GM12891 (cell line): ENCODE measurements at regions not wholly inside any gene's neighbourhood (a gene's known extent, or its start where the extent isn't known, plus 50 kb on each side); places are given as distances from the start of the nearest gene placed in this dataset.
"Not testable (repeated sequence)": the region's sequence is repeated elsewhere in the genome, so short reads cannot be mapped to it uniquely, and the experiment has no call there.

Source experiments
- DNase-seq: peaks from one replicate; pipeline ENCODE4 v3.0.0; 2011; ENCODE audit warnings: low spot score; ENCODE audit not compliant: insufficient read length
- FAIRE-seq: peaks from 2 replicates; lab custom pipeline; 2011; peaks lifted over from hg19 to GRCh38; lab: Jason Lieb, UNC
- PAX5 ChIP-seq: IDR thresholded peaks from 2 replicates; pipeline ENCODE4 v1.6.1; 2011; ENCODE audit warnings: low read length, moderate library complexity, mild to moderate bottlenecking; ENCODE audit not compliant: insufficient read depth, severe bottlenecking
- POLR2A ChIP-seq: IDR thresholded peaks from 2 replicates; pipeline ENCODE4 v1.6.1; 2011; ENCODE audit warnings: low read depth, low read length, control low read depth
- POLR2AphosphoS5 ChIP-seq: IDR thresholded peaks from 2 replicates; pipeline ENCODE4 v1.6.1; 2011; ENCODE audit warnings: low read depth, low read length, control low read depth
- POU2F2 ChIP-seq: IDR thresholded peaks from 2 replicates; pipeline ENCODE4 v1.6.1; 2011; ENCODE audit warnings: low read depth, mild to moderate bottlenecking, control low read depth, low read length, moderate library complexity
- SPI1 ChIP-seq: IDR thresholded peaks from 2 replicates; pipeline ENCODE4 v1.6.1; 2011; ENCODE audit warnings: low read depth, low read length, control low read depth
- TAF1 ChIP-seq: IDR thresholded peaks from 2 replicates; pipeline ENCODE4 v1.6.1; 2011; ENCODE audit warnings: low read depth, low read length, control low read depth

- DNase-seq (no peak), FAIRE-seq (no peak)
- TF ChIP-seq TAF1 (no peak), POU2F2 (no peak), POLR2AphosphoS5 (no peak), PAX5 (no peak), POLR2A (no peak), SPI1 (no peak)
These were observed 226.3 kb upstream of the ZNF608 start for GRCh38 chr5:124972703-124973102.

DNA sequence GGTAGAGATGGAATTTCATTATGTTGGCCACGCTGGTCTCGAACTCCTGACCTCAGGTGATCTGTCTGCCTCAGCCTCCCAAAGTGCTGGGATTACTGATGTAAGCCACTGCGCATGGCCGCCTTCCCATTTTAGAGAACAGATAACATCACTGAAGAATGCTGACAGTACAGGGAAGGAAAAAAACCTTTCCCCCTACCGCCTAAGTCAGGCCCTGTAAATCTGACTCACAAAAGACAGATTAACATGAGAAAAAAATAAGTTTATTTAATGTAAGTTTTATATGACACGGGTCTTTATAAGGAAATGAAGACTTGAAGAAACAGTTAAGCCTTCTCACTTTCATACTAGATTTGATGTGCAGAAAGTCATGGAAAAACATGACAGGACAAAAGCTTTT lies 227.2 kb upstream of the ZNF608 start:
- TF ChIP-seq PAX5: no peak
- TF ChIP-seq POLR2A: no peak
- TF ChIP-seq SPI1: no peak
- TF ChIP-seq TAF1: no peak
- no peak for TF ChIP-seq POLR2AphosphoS5
- no peak for DNase-seq
- FAIRE-seq: no peak

- DNase-seq: no peak
- TF ChIP-seq POLR2AphosphoS5 (no peak), POLR2A (no peak), POU2F2 (no peak), TAF1 (no peak), PAX5 (no peak), SPI1 (no peak)
- no peak for FAIRE-seq
These were observed 229.6 kb upstream of the ZNF608 start for GRCh38 chr5:124976086-124976485.

DNA sequence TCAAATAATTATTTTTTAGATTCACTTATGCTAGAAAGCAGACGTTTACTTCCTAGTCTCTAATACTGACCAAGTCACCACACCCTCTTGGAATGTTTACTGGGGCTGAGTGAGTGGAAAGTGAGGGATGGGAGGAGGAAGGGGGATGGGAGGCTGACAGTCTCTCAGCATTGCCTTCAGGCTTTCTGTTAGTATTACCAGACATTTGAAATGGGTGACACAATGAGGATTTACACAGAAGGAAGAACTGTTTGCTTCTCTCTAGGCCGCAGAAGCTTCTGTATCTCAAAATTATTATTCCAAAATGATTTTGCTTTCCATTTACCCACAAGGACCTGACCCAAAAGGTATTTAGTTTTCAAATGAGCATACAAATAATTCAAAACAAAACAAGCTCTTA lies 232.8 kb upstream of the ZNF608 start:
- TF ChIP-seq PAX5: no peak
- no peak for TF ChIP-seq TAF1
- TF ChIP-seq POLR2AphosphoS5: no peak
- no peak for TF ChIP-seq POLR2A
- TF ChIP-seq SPI1: no peak
- TF ChIP-seq POU2F2: no peak
- FAIRE-seq (no peak), DNase-seq (no peak)

GRCh38 chr5:124980163-124980941 lies 233.9 kb upstream of the ZNF608 start:
- TF ChIP-seq PAX5 (no peak), SPI1 (peak; percentile 29; the same call in 1 of the 2 replicates), POU2F2 (peak; percentile 98)
- peak; percentile 22 for DNase-seq
- peak; percentile 86 for FAIRE-seq

GRCh38 chr5:124981901-124982300 lies 235.5 kb upstream of the ZNF608 start:
- DNase-seq (no peak), FAIRE-seq (no peak)
- TF ChIP-seq POU2F2: no peak
- no peak for TF ChIP-seq PAX5

DNA sequence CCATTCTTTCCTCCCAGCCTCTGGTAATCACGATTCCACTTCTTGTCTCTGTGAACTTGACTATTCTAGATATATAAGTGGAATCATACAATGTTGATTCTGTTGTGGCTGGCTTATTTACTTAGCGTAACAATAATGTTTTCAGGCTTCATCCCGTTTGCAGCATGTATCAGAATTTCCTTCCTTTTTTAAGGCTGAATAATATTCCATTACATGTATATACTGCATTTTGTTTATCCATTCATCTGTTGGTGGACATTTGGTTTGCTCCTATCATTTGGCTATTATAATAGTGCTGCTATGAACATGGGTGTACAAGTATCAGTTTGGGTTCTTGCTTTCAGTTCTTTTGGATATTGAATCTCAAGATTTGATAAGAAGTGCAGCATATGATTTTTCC lies 239.7 kb upstream of the ZNF608 start:
- no peak for DNase-seq
- no peak for TF ChIP-seq SPI1
- no peak for TF ChIP-seq POLR2AphosphoS5
- no peak for TF ChIP-seq POU2F2
- no peak for TF ChIP-seq POLR2A
- no peak for TF ChIP-seq PAX5
- no peak for TF ChIP-seq TAF1
- peak; percentile 45 for FAIRE-seq

DNA sequence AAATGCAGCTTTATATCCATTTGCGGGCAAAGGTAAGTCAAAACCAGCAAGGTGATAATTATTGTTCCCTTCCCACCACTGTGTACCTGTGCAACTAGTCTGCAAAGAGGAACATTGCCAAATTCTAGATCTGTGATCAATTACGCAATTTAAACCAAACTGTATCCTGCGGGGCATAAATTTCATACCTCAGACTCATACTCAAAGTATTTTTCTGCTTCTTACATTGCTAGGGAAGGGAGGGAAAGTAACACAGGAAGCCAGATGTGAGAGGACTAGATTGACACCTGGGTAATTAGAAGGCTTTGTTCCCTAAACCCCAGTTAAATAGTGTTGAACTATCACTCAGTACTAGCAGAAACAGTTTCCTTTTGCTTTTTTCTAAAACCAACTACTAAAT lies 240.2 kb upstream of the ZNF608 start:
- FAIRE-seq: peak; percentile 58
- TF ChIP-seq PAX5 (no peak), TAF1 (no peak), POU2F2 (no peak), SPI1 (no peak), POLR2A (no peak), POLR2AphosphoS5 (no peak)
- DNase-seq: no peak

DNA sequence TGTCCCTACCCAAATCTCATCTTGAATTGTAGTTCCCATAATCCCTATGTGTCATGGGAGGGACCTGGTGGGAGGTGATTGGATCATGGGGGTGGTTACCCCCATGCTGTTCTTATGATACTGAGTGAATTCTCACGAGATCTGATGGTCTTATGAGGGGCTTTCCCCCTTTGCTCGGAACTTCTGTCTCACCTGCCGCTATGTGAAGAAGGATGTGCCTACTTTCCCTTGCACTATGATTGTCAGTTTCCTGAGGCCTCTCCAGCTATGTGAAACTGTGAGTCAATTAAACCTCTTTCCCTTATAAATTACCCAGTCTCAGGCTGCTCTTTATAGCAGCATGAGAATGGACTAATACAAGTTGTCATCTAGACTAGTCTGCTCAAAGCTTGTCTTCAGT lies 241.3 kb upstream of the ZNF608 start:
- not testable (repeated sequence) for DNase-seq, FAIRE-seq

- DNase-seq (no peak), FAIRE-seq (peak; percentile 55)
- TF ChIP-seq POLR2A (no peak), TAF1 (no peak), PAX5 (no peak), POLR2AphosphoS5 (no peak), SPI1 (no peak), POU2F2 (no peak)
These were observed 244.3 kb upstream of the ZNF608 start for GRCh38 chr5:124990723-124991122.

GRCh38 chr5:124995421-124995820 lies 249.0 kb upstream of the ZNF608 start:
- DNase-seq (no peak), FAIRE-seq (no peak)
- TF ChIP-seq TAF1: no peak
- TF ChIP-seq POLR2AphosphoS5: no peak
- TF ChIP-seq PAX5: no peak
- no peak for TF ChIP-seq POLR2A
- no peak for TF ChIP-seq POU2F2
- TF ChIP-seq SPI1: no peak
